ENCODE measurements at regions not wholly inside any gene's neighbourhood (a gene's known extent, or its start where the extent isn't known, plus 50 kb on each side); places are given as distances from the start of the nearest gene placed in this dataset.

DNA sequence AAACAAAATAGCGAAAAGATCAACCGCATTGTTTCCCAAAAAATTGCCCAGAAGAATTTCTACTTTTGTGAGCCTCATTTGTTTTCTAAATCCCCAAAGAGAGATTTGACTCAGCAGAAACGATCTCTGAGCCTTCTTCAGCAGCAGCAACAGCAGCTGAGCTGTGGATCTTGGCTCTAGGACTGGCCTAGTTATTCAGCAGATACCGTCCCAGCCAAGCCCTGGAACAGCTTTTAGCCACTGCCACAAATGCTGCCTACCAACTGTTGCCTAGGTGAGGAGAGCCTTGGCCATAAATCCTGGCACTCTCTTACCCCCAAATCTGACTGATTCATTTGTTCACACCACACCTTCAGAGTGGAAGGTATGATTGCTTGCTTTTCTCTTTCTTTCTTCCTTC, 320.1 kb downstream of the TGFB2 start:
- Histone ChIP-seq H3K27ac (ENCODE audit: low read depth, low read length) (no peak overlapping the region), H3K4me3 (ENCODE audit: insufficient read depth, low read length, poor library complexity, severe bottlenecking) (no peak overlapping the region), H3K4me2 (ENCODE audit: low read depth, low read length, poor library complexity, severe bottlenecking) (no peak overlapping the region), H3K36me3 (ENCODE audit: low read length) (no peaks in the 10 kb centered on the region), H3F3A (ENCODE audit: insufficient read depth) (no peaks in the 10 kb centered on the region), H3K27me3 (ENCODE audit: low read length) (no peaks in the 10 kb centered on the region), H3K9me2 (replicated peaks; ENCODE audit: insufficient read depth, low read length) (no peaks in the 10 kb centered on the region), H2AFZ (ENCODE audit: low read depth, low read length, severe bottlenecking) (no peak overlapping the region), H3K9me3 (ENCODE audit: insufficient read depth, low read length) (no peaks in the 10 kb centered on the region), H3K79me2 (ENCODE audit: insufficient read depth, low read length) (no peaks in the 10 kb centered on the region), H4K20me1 (ENCODE audit: low read depth, low read length) (no peaks in the 10 kb centered on the region), H3K9ac (ENCODE audit: low read length) (no peak overlapping the region)
- TF ChIP-seq, protein P1, sequence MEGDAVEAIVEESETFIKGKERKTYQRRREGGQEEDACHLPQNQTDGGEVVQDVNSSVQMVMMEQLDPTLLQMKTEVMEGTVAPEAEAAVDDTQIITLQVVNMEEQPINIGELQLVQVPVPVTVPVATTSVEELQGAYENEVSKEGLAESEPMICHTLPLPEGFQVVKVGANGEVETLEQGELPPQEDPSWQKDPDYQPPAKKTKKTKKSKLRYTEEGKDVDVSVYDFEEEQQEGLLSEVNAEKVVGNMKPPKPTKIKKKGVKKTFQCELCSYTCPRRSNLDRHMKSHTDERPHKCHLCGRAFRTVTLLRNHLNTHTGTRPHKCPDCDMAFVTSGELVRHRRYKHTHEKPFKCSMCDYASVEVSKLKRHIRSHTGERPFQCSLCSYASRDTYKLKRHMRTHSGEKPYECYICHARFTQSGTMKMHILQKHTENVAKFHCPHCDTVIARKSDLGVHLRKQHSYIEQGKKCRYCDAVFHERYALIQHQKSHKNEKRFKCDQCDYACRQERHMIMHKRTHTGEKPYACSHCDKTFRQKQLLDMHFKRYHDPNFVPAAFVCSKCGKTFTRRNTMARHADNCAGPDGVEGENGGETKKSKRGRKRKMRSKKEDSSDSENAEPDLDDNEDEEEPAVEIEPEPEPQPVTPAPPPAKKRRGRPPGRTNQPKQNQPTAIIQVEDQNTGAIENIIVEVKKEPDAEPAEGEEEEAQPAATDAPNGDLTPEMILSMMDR (IDR thresholded peaks at IDR 0.05; ENCODE audit: insufficient read depth, low read length, poor library complexity, severe bottlenecking), result no peak
- TF ChIP-seq EZH2phosphoT487 (conservative IDR thresholded peaks at IDR 0.05; ENCODE audit: low read length), result no peak

DNA sequence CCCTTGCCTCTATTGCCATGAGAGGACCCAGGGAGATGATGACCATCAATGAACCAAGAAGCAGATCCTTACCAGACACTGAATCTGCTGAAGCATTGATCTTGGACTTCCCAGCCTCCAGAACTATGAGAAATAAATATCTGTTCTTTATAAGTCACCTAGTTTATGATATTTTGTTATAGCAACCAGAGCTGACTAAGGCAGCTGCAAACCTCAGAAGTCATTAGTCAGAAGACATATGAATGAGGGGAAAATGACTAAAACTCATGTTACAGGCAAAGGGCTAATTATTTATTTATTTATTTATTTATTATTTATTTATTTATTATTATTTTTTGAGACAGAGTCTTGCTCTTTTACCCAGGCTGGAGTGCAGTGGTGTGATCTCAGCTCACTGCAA, 321.1 kb downstream of the TGFB2 start:
- Histone ChIP-seq H3K9me2 (replicated peaks; ENCODE audit: insufficient read depth, low read length) (no peaks in the 10 kb centered on the region), H3K4me3 (ENCODE audit: insufficient read depth, low read length, poor library complexity, severe bottlenecking) (no peak overlapping the region), H3F3A (ENCODE audit: insufficient read depth) (no peaks in the 10 kb centered on the region), H4K20me1 (ENCODE audit: low read depth, low read length) (no peaks in the 10 kb centered on the region), H3K4me2 (ENCODE audit: low read depth, low read length, poor library complexity, severe bottlenecking) (no peak overlapping the region), H3K27ac (ENCODE audit: low read depth, low read length) (no peak overlapping the region), H3K9me3 (ENCODE audit: insufficient read depth, low read length) (no peaks in the 10 kb centered on the region), H3K36me3 (ENCODE audit: low read length) (no peaks in the 10 kb centered on the region), H3K79me2 (ENCODE audit: insufficient read depth, low read length) (no peaks in the 10 kb centered on the region), H2AFZ (ENCODE audit: low read depth, low read length, severe bottlenecking) (no peak overlapping the region), H3K9ac (ENCODE audit: low read length) (no peak overlapping the region), H3K27me3 (ENCODE audit: low read length) (no peaks in the 10 kb centered on the region)
- TF ChIP-seq, protein P1 (IDR thresholded peaks at IDR 0.05; ENCODE audit: insufficient read depth, low read length, poor library complexity, severe bottlenecking), result no peak
- TF ChIP-seq EZH2phosphoT487 (conservative IDR thresholded peaks at IDR 0.05; ENCODE audit: low read length), result no peak

DNA sequence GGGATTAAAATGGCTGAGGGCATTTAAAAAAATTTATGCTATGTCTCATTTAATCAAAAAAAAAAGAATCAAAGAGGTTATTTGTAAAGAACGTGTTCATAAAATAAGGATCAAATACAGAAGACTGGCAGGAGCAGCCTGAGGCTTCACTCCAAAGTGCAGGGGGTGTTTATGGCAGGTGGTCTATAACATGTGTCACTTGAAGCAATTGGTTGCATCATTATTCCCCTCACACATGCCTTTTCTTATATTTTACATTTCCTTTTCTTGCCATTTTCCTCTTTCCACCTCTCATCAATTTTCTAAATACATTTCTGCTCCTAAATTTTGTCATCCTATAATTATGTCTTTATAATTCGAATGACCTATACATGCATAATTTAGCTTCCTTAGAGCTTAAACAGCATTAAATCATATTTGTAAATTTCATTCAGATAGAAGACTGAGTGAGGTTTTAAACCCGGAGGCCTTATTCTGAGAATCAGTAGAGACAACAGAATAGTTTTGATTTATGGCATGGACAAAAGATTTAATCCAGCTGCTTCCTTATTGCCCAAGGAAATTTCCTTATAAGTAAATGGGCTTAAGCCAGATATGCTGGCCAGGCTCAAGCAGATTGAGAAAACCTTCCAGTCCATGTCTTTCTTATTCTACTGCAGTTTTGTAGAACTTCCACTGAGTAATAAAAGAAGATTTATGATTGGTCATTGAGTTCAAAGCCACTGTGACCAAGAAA, 322.8 kb downstream of the TGFB2 start:
- Histone ChIP-seq H3K9ac (ENCODE audit: low read length) (no peak overlapping the region), H4K20me1 (ENCODE audit: low read depth, low read length) (no peaks in the 10 kb centered on the region), H3F3A (ENCODE audit: insufficient read depth) (no peaks in the 10 kb centered on the region), H3K27me3 (ENCODE audit: low read length) (no peaks in the 10 kb centered on the region), H3K4me3 (ENCODE audit: insufficient read depth, low read length, poor library complexity, severe bottlenecking) (no peak overlapping the region), H2AFZ (ENCODE audit: low read depth, low read length, severe bottlenecking) (no peak overlapping the region), H3K27ac (ENCODE audit: low read depth, low read length) (no peak overlapping the region), H3K9me2 (replicated peaks; ENCODE audit: insufficient read depth, low read length) (no peaks in the 10 kb centered on the region), H3K9me3 (ENCODE audit: insufficient read depth, low read length) (no peaks in the 10 kb centered on the region), H3K4me2 (ENCODE audit: low read depth, low read length, poor library complexity, severe bottlenecking) (no peak overlapping the region), H3K79me2 (ENCODE audit: insufficient read depth, low read length) (no peaks in the 10 kb centered on the region), H3K36me3 (ENCODE audit: low read length) (no peaks in the 10 kb centered on the region)
- no peak for TF ChIP-seq EZH2phosphoT487 (conservative IDR thresholded peaks at IDR 0.05; ENCODE audit: low read length)
- TF ChIP-seq, protein P1 (IDR thresholded peaks at IDR 0.05; ENCODE audit: insufficient read depth, low read length, poor library complexity, severe bottlenecking), result no peak
